ENCODE measurements at regions not wholly inside any gene's neighbourhood (a gene's known extent, or its start where the extent isn't known, plus 50 kb on each side); places are given as distances from the start of the nearest gene placed in this dataset.

GRCh38 chr7:81301815-81302214 lies 383.0 kb upstream of the SEMA3C start:
- no peak overlapping the region for H2BK120ac ChIP-seq (replicated peaks; ENCODE audit: low read depth, low read length)
- H3K4me1 ChIP-seq (replicated peaks in 1 of 4; ENCODE audit: control insufficient read depth in 3 of 4, insufficient read depth in 4 of 4, low read length in 3 of 4): no peaks in the 10 kb centered on the region
- WGBS, 2 experiments (ENCODE audit: extremely low coverage in 1 of 2, insufficient coverage in 1 of 2, insufficient read length in 1 of 2, insufficient replicate concordance in 2 of 2, low coverage in 1 of 2, low lambda C conversion rate in 2 of 2, missing lambda C conversion rate in 1 of 2): 83% methylated on average over 2 of the region's 2 CpGs; no CpG with 5 or more reads in 1 of the 2 experiments
- no peaks in the 10 kb centered on the region for H4K20me1 ChIP-seq (replicated peaks in 1 of 2; ENCODE audit: control insufficient read depth in 1 of 2, insufficient read depth in 2 of 2, low read length in 2 of 2)
- H3K79me2 ChIP-seq (ENCODE audit: control insufficient read depth in 1 of 2, insufficient read depth in 2 of 2, low read length in 2 of 2): no peaks in the 10 kb centered on the region
- H3K27me3 ChIP-seq (replicated peaks in 1 of 4; ENCODE audit: control insufficient read depth in 3 of 4, extremely low read depth in 1 of 4, insufficient read depth in 3 of 4, low read length in 3 of 4): no peaks in the 10 kb centered on the region
- H2AK5ac ChIP-seq (ENCODE audit: low read depth, low read length): no peak overlapping the region
- no peak overlapping the region for H4K5ac ChIP-seq (ENCODE audit: insufficient read length, low read depth, low read length)
- no peak overlapping the region for H2BK12ac ChIP-seq (ENCODE audit: low read depth, low read length)
- no peak for TF ChIP-seq YY1 (IDR thresholded peaks at IDR 0.05; ENCODE audit: low read depth, low read length)
- no peak for TF ChIP-seq SP4 (IDR thresholded peaks at IDR 0.05; ENCODE audit: low read length)
- no peak for TF ChIP-seq CTBP2 (IDR thresholded peaks at IDR 0.05; ENCODE audit: borderline replicate concordance, insufficient read depth, insufficient read length, low read length)
- no peak for TF ChIP-seq KDM4A (IDR thresholded peaks at IDR 0.05; ENCODE audit: low read depth, low read length, severe bottlenecking)
- TF ChIP-seq, protein P1, sequence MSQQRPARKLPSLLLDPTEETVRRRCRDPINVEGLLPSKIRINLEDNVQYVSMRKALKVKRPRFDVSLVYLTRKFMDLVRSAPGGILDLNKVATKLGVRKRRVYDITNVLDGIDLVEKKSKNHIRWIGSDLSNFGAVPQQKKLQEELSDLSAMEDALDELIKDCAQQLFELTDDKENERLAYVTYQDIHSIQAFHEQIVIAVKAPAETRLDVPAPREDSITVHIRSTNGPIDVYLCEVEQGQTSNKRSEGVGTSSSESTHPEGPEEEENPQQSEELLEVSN (IDR thresholded peaks at IDR 0.05): no peak
- TF ChIP-seq ZNF274 (IDR thresholded peaks at IDR 0.05; ENCODE audit: borderline replicate concordance, extremely low read depth, low read length): no peak
- TF ChIP-seq JUN (IDR thresholded peaks at IDR 0.05; ENCODE audit: low read depth, low read length): no peak
- TF ChIP-seq RXRA (IDR thresholded peaks at IDR 0.05; ENCODE audit: insufficient read depth, low read depth, low read length): no peak
- TF ChIP-seq USF2 (IDR thresholded peaks at IDR 0.05; ENCODE audit: low read length): no peak
- TF ChIP-seq TEAD4 (IDR thresholded peaks at IDR 0.05; ENCODE audit: low read depth, low read length): no peak
- no peak for TF ChIP-seq POLR2A (IDR thresholded peaks at IDR 0.05; ENCODE audit: control extremely low read depth in 1 of 2, low read depth in 2 of 2, low read length in 2 of 2)
- TF ChIP-seq CHD1 (IDR thresholded peaks at IDR 0.05; ENCODE audit: low read depth, low read length): no peak
- TF ChIP-seq RAD21 (IDR thresholded peaks at IDR 0.05 in 1 of 2, conservative IDR thresholded peaks at IDR 0.05 in 1 of 2; ENCODE audit: low read depth in 2 of 2, low read length in 2 of 2): no peak
- H2BK20ac ChIP-seq (ENCODE audit: low read length): no peak overlapping the region
- H3K4me3 ChIP-seq (ENCODE audit: extremely low read depth in 1 of 4, insufficient read depth in 2 of 4, low read depth in 3 of 4, low read length in 4 of 4): no peak overlapping the region
- H3K9me3 ChIP-seq (ENCODE audit: insufficient read depth in 2 of 2, low read depth in 1 of 2, low read length in 1 of 2): no peaks in the 10 kb centered on the region
- H3K23me2 ChIP-seq (ENCODE audit: low read depth, low read length): no peaks in the 10 kb centered on the region
- H3K79me1 ChIP-seq (ENCODE audit: low read depth, low read length): no peaks in the 10 kb centered on the region
- H3K9ac ChIP-seq (replicated peaks in 1 of 4; ENCODE audit: extremely low read depth in 1 of 4, low read depth in 3 of 4, low read length in 3 of 4): no peak overlapping the region
- no peak overlapping the region for H3K23ac ChIP-seq (ENCODE audit: insufficient read length)
- no peak overlapping the region for H2BK15ac ChIP-seq (ENCODE audit: low read length)
- POLR2A ChIA-PET (ENCODE audit: partially characterized antibody): no interaction called here
- no peak overlapping the region for H3K56ac ChIP-seq (replicated peaks; ENCODE audit: insufficient read length, low read depth, low read length)
- H3K27ac ChIP-seq (ENCODE audit: low read depth, low read length): no peak overlapping the region
- CTCF ChIA-PET (ENCODE audit: partially characterized antibody): no interaction called here
- H3K4me2 ChIP-seq (ENCODE audit: insufficient read depth in 1 of 2, low read depth in 2 of 2, low read length in 2 of 2): no peak overlapping the region
- H2BK5ac ChIP-seq (ENCODE audit: low read depth, low read length): no peak overlapping the region
- no peak overlapping the region for H4K8ac ChIP-seq (ENCODE audit: extremely low read depth, insufficient read depth, low read length)
- no peak overlapping the region for H2AFZ ChIP-seq (ENCODE audit: low read length)
- H3K36me3 ChIP-seq (ENCODE audit: control insufficient read depth in 2 of 4, insufficient read depth in 4 of 4, low read length in 3 of 4): no peaks in the 10 kb centered on the region
- no peak overlapping the region for H3K4ac ChIP-seq (replicated peaks; ENCODE audit: insufficient read length, low read depth, low read length)
- FAIRE-seq (no peak), DNase-seq (ENCODE audit: low read depth in 1 of 2, low spot score in 2 of 2) (no peak)
- no peak overlapping the region for H4K91ac ChIP-seq (replicated peaks; ENCODE audit: insufficient read length, low read length)
- H3K14ac ChIP-seq (ENCODE audit: insufficient read length): no peak overlapping the region
- no peak overlapping the region for H3K18ac ChIP-seq (ENCODE audit: extremely low read depth, low read length)
